ENCODE measurements at regions not wholly inside any gene's neighbourhood (a gene's known extent, or its start where the extent isn't known, plus 50 kb on each side); places are given as distances from the start of the nearest gene placed in this dataset.

GRCh38 chr7:38002689-38003088 is 82.2 kb downstream of the EPDR1 start:
- no peak for DNase-seq

GRCh38 chr7:38006559-38006958 is 86.1 kb downstream of the EPDR1 start:
- no peak for DNase-seq

GRCh38 chr7:38007096-38007495 is 86.7 kb downstream of the EPDR1 start:
- DNase-seq, result no peak

GRCh38 chr7:38013246-38013645 is 92.8 kb downstream of the EPDR1 start:
- no peak for DNase-seq

- no peak for DNase-seq
These were observed 96.1 kb downstream of the EPDR1 start for GRCh38 chr7:38016567-38016966.

GRCh38 chr7:38017320-38017719 is 96.9 kb downstream of the EPDR1 start:
- DNase-seq, result no peak

- DNase-seq, result no peak
These were observed 99.8 kb downstream of the EPDR1 start for GRCh38 chr7:38020121-38020785.

- no peak for DNase-seq
These were observed 101.5 kb downstream of the EPDR1 start for GRCh38 chr7:38021892-38022291.

- no peak for DNase-seq
These were observed 105.4 kb downstream of the EPDR1 start for GRCh38 chr7:38025815-38026214.

- DNase-seq, result no peak
These were observed 107.5 kb downstream of the EPDR1 start for GRCh38 chr7:38027884-38028455.

GRCh38 chr7:38034062-38034908 is 113.8 kb downstream of the EPDR1 start:
- DNase-seq, result no peak

- DNase-seq, result no peak
These were observed 120.4 kb downstream of the EPDR1 start for GRCh38 chr7:38040831-38041230.

GRCh38 chr7:38049679-38050078 is 128.4 kb upstream of the STARD3NL start:
- DNase-seq, result no peak

- no peak for DNase-seq
These were observed 126.7 kb upstream of the STARD3NL start for GRCh38 chr7:38051311-38051710.

- DNase-seq, result no peak
These were observed 126.3 kb upstream of the STARD3NL start for GRCh38 chr7:38051786-38052185.

GRCh38 chr7:38052786-38053185 is 125.3 kb upstream of the STARD3NL start:
- DNase-seq, result no peak

GRCh38 chr7:38054199-38054598 is 123.8 kb upstream of the STARD3NL start:
- DNase-seq, result no peak

GRCh38 chr7:38057829-38058228 is 120.2 kb upstream of the STARD3NL start:
- no peak for DNase-seq

GRCh38 chr7:38060116-38060515 is 117.9 kb upstream of the STARD3NL start:
- no peak for DNase-seq

- DNase-seq, result no peak
These were observed 117.4 kb upstream of the STARD3NL start for GRCh38 chr7:38060637-38061036.

GRCh38 chr7:38066391-38066790 is 111.7 kb upstream of the STARD3NL start:
- DNase-seq, result peak; percentile 3 to 39

GRCh38 chr7:38068461-38068860 is 109.6 kb upstream of the STARD3NL start:
- no peak for DNase-seq

- DNase-seq, result no peak
These were observed 109.0 kb upstream of the STARD3NL start for GRCh38 chr7:38069052-38069451.

Measured in right lung (tissue), 2 donors.